GM18520 (cell line): ENCODE measurements at regions not wholly inside any gene's neighbourhood (a gene's known extent, or its start where the extent isn't known, plus 50 kb on each side); places are given as distances from the start of the nearest gene placed in this dataset.

ENCODE experiments used
- ATAC-seq: cut with Tn5 transposase; IDR thresholded peaks from one replicate; pipeline ENCODE4 v1.9.1; 2021; ENCODE audit not compliant: unreplicated experiment

DNA sequence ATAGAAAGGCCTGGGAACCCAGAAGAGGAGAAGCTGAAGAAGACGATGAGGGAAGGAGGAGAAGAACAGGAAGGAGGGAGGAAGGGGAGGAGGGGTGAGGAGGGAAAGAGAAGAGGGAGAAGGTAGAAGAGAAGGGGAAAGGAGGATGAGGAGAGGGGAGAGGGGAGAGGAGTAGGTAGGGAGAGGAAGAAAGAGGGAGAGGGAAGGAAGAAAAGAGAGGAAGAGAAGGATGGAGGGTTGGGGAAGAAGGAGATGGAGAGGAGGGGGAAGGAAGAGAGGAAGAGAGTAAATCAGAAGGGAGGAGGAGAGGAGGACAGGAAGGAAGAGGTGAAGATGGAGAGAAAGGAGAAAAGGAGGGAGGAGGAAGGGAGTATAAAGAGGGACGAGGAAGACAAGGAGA, 109.6 kb upstream of the IRX6 start:
- no peak for ATAC-seq

- ATAC-seq, result no peak
These were observed 109.0 kb upstream of the IRX6 start for GRCh38 chr16:55214974-55215494.

- ATAC-seq, result no peak
These were observed 106.6 kb upstream of the IRX6 start for GRCh38 chr16:55217392-55217791.

GRCh38 chr16:55221836-55222235, 102.2 kb upstream of the IRX6 start:
- ATAC-seq, result no peak

GRCh38 chr16:55222486-55222885, 101.5 kb upstream of the IRX6 start:
- ATAC-seq, result no peak

GRCh38 chr16:55225972-55226542, 97.9 kb upstream of the IRX6 start:
- no peak for ATAC-seq

GRCh38 chr16:55232822-55233221, 91.2 kb upstream of the IRX6 start:
- no peak for ATAC-seq

DNA sequence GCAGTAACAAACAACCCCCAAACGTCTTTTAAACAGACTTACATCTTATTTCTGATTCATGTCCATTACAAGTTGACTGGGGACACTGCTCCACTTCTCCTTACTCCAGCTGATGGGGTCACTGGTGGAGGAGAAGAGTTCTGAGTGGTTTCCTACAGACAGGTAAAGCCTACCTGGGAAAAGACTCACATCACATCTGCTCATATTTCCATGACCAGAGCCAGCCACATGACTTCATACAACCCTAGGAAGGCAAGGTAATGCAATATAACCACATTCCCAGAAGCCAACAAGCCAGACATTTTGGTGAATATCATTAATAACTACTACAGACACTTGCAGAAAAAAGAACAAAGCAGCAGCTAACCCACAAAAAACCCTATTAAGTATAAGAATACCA, 90.5 kb upstream of the IRX6 start:
- no peak for ATAC-seq

DNA sequence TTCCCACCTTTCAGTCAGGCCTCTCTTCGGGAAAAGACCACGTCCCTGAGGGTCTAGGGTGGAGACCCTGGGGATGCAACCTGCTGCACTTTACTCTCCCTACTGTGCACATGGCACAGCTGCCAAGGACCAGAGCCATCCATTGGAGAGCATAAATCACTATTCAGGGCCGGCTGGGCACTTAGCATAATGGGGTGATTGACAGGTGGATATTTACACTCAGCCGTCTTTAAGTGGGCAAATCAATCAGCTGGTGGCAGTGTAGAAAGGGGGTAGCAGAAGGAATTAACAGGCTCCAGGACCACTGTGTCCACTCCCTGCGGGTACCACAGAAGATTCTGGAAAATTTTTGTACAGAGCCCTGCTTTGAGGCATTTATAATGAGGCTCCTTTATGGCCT, 87.3 kb upstream of the IRX6 start:
- no peak for ATAC-seq

GRCh38 chr16:55239723-55240122, 84.3 kb upstream of the IRX6 start:
- no peak for ATAC-seq

- ATAC-seq, result no peak
These were observed 83.1 kb upstream of the IRX6 start for GRCh38 chr16:55240888-55241287.

- no peak for ATAC-seq
These were observed 81.3 kb upstream of the IRX6 start for GRCh38 chr16:55242667-55243066.

DNA sequence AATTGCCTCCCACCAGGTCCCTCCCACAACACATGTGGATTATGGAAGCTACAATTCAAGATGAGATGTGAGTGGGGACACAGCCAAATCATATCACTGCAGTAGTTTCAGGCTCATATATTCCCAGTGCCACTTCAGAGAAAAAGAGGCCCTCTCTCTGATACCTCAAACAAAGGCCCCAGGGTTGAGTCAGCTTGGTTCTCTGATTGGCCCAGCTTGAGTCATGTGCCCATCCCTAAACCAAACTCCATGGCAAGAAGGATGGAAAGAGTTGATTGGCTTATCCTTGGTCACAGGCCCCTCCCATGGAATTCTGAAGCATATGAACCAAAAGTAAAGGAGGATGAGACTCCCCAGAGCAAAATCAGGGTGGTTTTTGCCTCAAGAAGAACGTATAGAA, 75.9 kb upstream of the IRX6 start:
- ATAC-seq, result no peak

DNA sequence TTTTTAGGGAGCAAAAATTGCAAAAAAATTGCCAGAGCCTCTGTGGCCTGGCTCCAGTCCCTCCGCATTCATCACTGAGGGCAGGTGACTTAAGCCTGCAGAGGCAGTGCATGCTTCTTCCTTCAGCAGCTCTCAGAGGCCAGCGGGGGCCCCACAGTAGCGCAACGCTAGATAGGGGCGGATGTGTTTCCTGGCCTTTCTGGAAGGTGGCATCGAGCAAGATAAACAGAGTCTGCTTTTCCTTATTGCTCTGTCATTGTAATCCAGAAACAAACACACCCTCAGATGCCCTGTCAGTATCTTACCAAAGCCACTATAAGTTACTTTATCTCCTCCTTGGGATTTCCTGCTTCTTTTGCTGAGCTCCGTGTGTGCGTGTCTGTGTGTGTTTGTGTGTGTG, 75.5 kb upstream of the IRX6 start:
- ATAC-seq, result no peak

DNA sequence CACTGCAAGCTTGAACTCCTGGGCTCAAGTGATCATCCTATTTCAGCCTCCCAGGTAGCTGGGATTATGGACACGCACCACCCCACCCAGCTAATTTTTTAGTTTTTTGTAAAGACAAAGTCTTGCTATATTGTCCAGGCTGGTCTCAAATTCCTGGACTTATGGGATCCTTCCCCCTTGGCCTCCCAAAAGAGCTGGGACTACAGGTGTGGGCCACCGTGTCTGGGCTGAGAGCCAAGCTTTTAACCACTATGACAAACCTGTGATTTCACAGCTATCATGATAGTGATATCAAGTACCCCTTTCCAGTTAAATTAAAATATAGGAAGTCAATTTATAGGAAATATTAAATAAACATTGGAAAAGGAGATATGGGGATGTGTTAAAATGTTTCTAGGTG, 74.6 kb upstream of the IRX6 start:
- no peak for ATAC-seq

DNA sequence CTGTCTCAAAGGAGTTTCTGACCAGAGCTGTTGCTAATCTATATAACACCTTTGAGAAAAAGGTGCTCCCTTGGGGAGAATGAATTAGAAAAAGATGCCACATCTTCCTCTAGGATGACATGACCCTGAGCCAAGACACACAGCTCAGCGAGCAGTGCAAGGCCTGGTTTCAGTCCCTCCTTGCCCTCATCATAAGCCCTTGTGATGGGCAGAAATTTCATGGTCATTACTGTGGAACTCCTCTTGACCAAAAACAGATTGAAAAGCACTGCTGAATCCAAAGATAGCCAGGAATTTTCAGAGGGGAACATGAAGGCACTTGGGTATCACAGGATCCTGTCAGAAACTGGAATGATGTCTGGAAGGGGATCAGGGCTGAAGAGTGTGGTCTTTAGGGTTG, 74.1 kb upstream of the IRX6 start:
- no peak for ATAC-seq

GRCh38 chr16:55250701-55251100, 73.3 kb upstream of the IRX6 start:
- no peak for ATAC-seq

- ATAC-seq, result no peak
These were observed 72.9 kb upstream of the IRX6 start for GRCh38 chr16:55251151-55251550.

- ATAC-seq, result no peak
These were observed 71.4 kb upstream of the IRX6 start for GRCh38 chr16:55252577-55252976.

DNA sequence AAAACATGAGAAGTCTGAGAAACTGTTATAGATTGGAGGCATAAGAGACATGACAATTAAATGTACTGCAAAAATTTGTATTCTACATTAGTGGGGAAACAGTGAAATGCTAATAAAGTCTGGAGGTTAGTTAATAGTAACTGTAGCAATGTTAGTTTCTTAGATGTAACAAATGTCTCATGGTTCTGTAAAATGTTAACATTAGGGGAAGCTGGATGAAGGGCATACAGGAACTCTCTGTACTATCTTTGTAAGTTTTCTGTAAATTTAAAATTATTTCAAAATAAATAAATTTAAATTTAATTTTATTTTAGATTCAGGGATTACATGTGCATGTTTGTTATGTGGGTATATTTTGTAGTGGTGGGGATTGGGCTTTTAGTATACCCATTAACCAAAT, 70.0 kb upstream of the IRX6 start:
- ATAC-seq, result no peak

DNA sequence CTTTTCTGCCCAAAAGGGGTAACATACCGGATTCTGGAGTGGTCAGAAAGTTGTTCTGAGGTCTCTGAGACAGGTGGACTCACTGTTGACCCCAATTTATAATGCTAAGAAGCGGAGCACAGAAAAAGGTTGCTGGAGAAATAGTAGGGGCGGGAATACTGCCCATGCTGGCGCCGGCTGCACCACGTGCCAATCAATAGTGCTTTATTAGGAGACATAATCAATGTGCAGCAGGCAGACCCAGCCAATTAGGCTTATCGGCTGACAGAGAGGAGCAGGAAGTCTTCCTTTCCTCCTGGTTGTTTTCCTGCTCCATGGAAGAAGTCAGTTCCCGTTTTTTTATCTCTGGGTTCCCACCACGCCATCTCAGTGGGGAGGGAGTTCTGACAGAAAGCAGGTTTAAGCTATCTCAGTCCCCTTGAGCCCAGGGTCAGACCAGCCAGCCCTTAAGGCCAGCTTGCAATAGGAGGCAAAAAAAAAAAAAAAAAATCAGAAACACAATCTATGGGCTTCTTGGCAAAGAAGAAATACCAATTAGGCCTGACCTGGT, 68.2 kb upstream of the IRX6 start:
- ATAC-seq, result no peak

GRCh38 chr16:55256412-55257016, 67.5 kb upstream of the IRX6 start:
- ATAC-seq, result no peak
